K562 (cell line): ENCODE measurements at regions not wholly inside any gene's neighbourhood (a gene's known extent, or its start where the extent isn't known, plus 50 kb on each side); places are given as distances from the start of the nearest gene placed in this dataset.

ENCODE experiments used
- ATAC-seq: fragments of 200-7000 bp; cut with Tn5 transposase; 3 replicates; pipeline ENCODE4 v1.9.1; 2020; ENCODE audit warnings: moderate library complexity
- BruUV-seq: library from RNA; stranded (reverse); fragments of 400-500 nt; replicated peaks from 2 replicates; lab custom pipeline; 2021; lab: Mats Ljungman, UMichigan
- CTCF ChIA-PET: fragments of 300-600 bp; formaldehyde crosslinking; extraction: SDS; loops from one replicate; lab custom pipeline; 2021; ENCODE audit warnings: low intra/inter-chr PET ratio; lab: Yijun Ruan, JAX
- POLR2A ChIA-PET: fragments of 300-600, 350-650 bp; sonication (Branson Sonifier 250); formaldehyde crosslinking; extraction: SDS; loops from one replicate; lab custom pipeline; 2021; ENCODE audit warnings: antibody characterized with exemption, inconsistent platforms; lab: Yijun Ruan, JAX
- DNase-seq, 4 experiments: peaks; one replicate each; pipeline versions ENCODE4 v3.0.0 to v3.0.0-alpha.2; 2011 to 2018; ENCODE audit warnings: low spot score in 3 of 4, mixed read lengths in 3 of 4; ENCODE audit errors: extremely low read depth in 1 of 4
- FAIRE-seq: peaks from 2 replicates; lab custom pipeline; 2011; peaks lifted over from hg19 to GRCh38; lab: Jason Lieb, UNC
- H2AFZ ChIP-seq: 2 replicates; pipeline ENCODE4 v1.6.0; 2011; ENCODE audit warnings: low read depth, low read length, control low read depth, inconsistent platforms
- H3K27ac ChIP-seq: fragments of 200-600 bp; 3 replicates; pipeline ENCODE4 v1.8.0; 2011; ENCODE audit warnings: low read depth, mild to moderate bottlenecking, control low read depth, inconsistent platforms, low read length, moderate library complexity, mixed read lengths; ENCODE audit errors: extremely low read depth
- H3K27me3 ChIP-seq, 2 experiments: fragments of 300-600 bp in 1 of 2; 2 replicates in 1 of 2; 3 replicates in 1 of 2; pipeline versions ENCODE4 v1.6.0 to v1.8.0; 2011; ENCODE audit warnings: inconsistent platforms in 2 of 2, low read length in 2 of 2, mild to moderate bottlenecking in 1 of 2, mixed read lengths in 1 of 2, moderate library complexity in 1 of 2; ENCODE audit not compliant: control insufficient read depth in 2 of 2, insufficient read depth in 2 of 2
- H3K36me3 ChIP-seq: fragments of 300-600 bp; 3 replicates; pipeline ENCODE4 v1.8.0; 2011; ENCODE audit warnings: mild to moderate bottlenecking, low read length, inconsistent platforms; ENCODE audit not compliant: control insufficient read depth, insufficient read depth
- H3K4me1 ChIP-seq, 2 experiments: fragments of 200-600 bp in 1 of 2; replicated peaks in 1 of 2; 2 replicates in 1 of 2; 3 replicates in 1 of 2; pipeline versions ENCODE4 v1.5.1 to v1.8.0; 2011; ENCODE audit warnings: inconsistent platforms in 2 of 2, low read length in 2 of 2, mild to moderate bottlenecking in 1 of 2, mixed read lengths in 1 of 2, moderate library complexity in 1 of 2; ENCODE audit not compliant: control insufficient read depth in 2 of 2, insufficient read depth in 2 of 2
- H3K4me2 ChIP-seq: 2 replicates; pipeline ENCODE4 v1.6.1; 2011; ENCODE audit warnings: low read length, control low read depth, inconsistent platforms, mixed read lengths; ENCODE audit not compliant: insufficient read depth
- H3K4me3 ChIP-seq: fragments of 200-600 bp; sonication (generic), shearing (Covaris generic); 2 replicates; pipeline ENCODE4 v1.5.1; 2016; ENCODE audit warnings: control low read depth, inconsistent platforms
- H3K79me2 ChIP-seq: fragments of 200-600 bp; 3 replicates; pipeline ENCODE4 v1.8.0; 2011; ENCODE audit warnings: low read length, inconsistent platforms; ENCODE audit not compliant: control insufficient read depth, insufficient read depth
- H3K9ac ChIP-seq, 2 experiments: 2 replicates each; pipeline versions ENCODE4 v1.6.0 to v1.6.1; 2011; ENCODE audit warnings: low read depth in 2 of 2, low read length in 2 of 2, control low read depth in 1 of 2, inconsistent platforms in 1 of 2, mild to moderate bottlenecking in 1 of 2, mixed read lengths in 1 of 2; ENCODE audit not compliant: insufficient read depth in 1 of 2
- H3K9me1 ChIP-seq: one replicate; pipeline ENCODE4 v1.6.0; 2011; ENCODE audit warnings: inconsistent platforms, mild to moderate bottlenecking, low read length, moderate library complexity; ENCODE audit not compliant: control insufficient read depth, insufficient read depth
- H3K9me3 ChIP-seq: replicated peaks from 2 replicates; pipeline ENCODE4 v1.5.1; 2011; ENCODE audit warnings: low read depth, low read length, inconsistent platforms; ENCODE audit not compliant: control insufficient read depth, insufficient read depth
- H4K20me1 ChIP-seq: replicated peaks from 2 replicates; pipeline ENCODE4 v1.6.1; 2011; ENCODE audit warnings: low read length, inconsistent platforms, mixed read lengths; ENCODE audit not compliant: control insufficient read depth, insufficient read depth
- ARID1B ChIP-seq: fragments of 450-650 bp; IDR thresholded peaks from 2 replicates; pipeline ENCODE4 v1.6.1; 2016; ENCODE audit warnings: antibody characterized with exemption, mild to moderate bottlenecking, inconsistent platforms
- CBX8 ChIP-seq: fragments of 200-600 bp; sonication (generic); IDR thresholded peaks from 2 replicates; pipeline ENCODE4 v1.6.1; 2012; ENCODE audit warnings: borderline replicate concordance, mixed run types, low read depth, mild to moderate bottlenecking, moderate library complexity, mixed read lengths, low read length, control low read depth, inconsistent platforms; ENCODE audit not compliant: poor library complexity, severe bottlenecking; ENCODE audit errors: extremely low read depth
- MCM2 ChIP-seq: fragments of 450-650 bp; IDR thresholded peaks from 2 replicates; pipeline ENCODE4 v1.6.1; 2017; ENCODE audit warnings: low read depth, mild to moderate bottlenecking
- MEIS2 ChIP-seq: fragments of 450-650 bp; IDR thresholded peaks from 2 replicates; pipeline ENCODE4 v1.6.1; 2014; ENCODE audit warnings: mild to moderate bottlenecking; ENCODE audit not compliant: partially characterized antibody
- PHF21A ChIP-seq: fragments of 450-650 bp; IDR thresholded peaks from 2 replicates; pipeline ENCODE4 v1.6.1; 2017; ENCODE audit warnings: low read depth, borderline replicate concordance
- RNF2 ChIP-seq: sonication (generic); IDR thresholded peaks from 2 replicates; pipeline ENCODE4 v1.6.1; 2016
- SRSF7 ChIP-seq: fragments of 200-400 bp; formaldehyde crosslinking; optimal IDR thresholded peaks from 2 replicates; pipeline ENCODE3; 2017; ENCODE audit warnings: mild to moderate bottlenecking, low read depth, low read length
- ZFP36 ChIP-seq: fragments of 150-350 bp; IDR thresholded peaks from 2 replicates; pipeline ENCODE4 v1.6.1; 2018; ENCODE audit warnings: low read length, low read depth; ENCODE audit not compliant: partially characterized antibody
- ZNF184 ChIP-seq: sonication (generic); formaldehyde crosslinking; IDR thresholded peaks from 2 replicates; pipeline ENCODE4 v1.5.0; 2020; ENCODE audit warnings: missing genetic modification reagents
- WGBS: fragments of 100-300 bp; shearing (Covaris generic); methylation state at CpG from one replicate; pipeline ENCODE4 v1.1.6; 2016; ENCODE audit warnings: low coverage, mixed read lengths; ENCODE audit not compliant: insufficient coverage; ENCODE audit errors: missing lambda C conversion rate; 5-methylcytosine and 5-hydroxymethylcytosine counted together
- in situ Hi-C: fragments of 300-500 bp; cut with MboI; formaldehyde crosslinking; loops from 4 replicates; pipeline ENCODE4 v1.15.0; 2018; ENCODE audit warnings: inconsistent platforms, mixed read lengths
- intact Hi-C: fragments of 100-400 bp; cut with micrococcal nuclease; formaldehyde crosslinking; loops from 2 replicates; pipeline ENCODE4 v1.14.2; 2022
- TF ChIP-seq, protein P1 (sequence below): sonication (generic); formaldehyde crosslinking; IDR thresholded peaks from 2 replicates; pipeline ENCODE4 v1.9.0; 2022; ENCODE audit warnings: mild to moderate bottlenecking, missing genetic modification reagents

DNA sequence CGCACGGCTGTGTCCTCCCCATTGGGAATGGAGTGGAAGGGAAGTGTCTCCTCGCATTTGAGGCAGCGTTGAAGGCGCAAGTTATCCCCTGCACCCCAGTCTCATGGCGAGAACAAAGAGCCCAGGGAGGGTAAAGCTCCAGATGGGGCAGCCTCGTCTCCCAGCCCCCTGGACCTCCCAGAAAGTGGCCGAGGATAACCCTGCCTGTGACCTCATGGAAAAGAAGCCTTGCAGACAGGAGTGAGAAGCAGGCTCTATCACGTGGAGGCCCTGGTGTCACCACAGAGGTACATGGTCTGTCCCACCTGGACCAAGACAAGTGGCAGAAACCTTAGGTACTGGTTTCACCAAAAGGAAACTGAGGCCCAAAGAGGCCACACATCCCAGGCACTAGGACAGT, 134.8 kb upstream of the RPS6KA2 start:
- Histone ChIP-seq H3K4me2 (no peak overlapping the region), H3K79me2 (no peaks in the 10 kb centered on the region), H3K4me3 (no peak overlapping the region), H3K9me3 (no peaks in the 10 kb centered on the region), H3K27me3 (peaks cover 82% of the 10 kb centered on the region in 2 experiments), H2AFZ (no peak overlapping the region), H3K4me1 (peaks cover 0 to 7% of the 10 kb centered on the region in 2 experiments; a peak in 2 of 5 replicates), H4K20me1 (peaks cover 18% of the 10 kb centered on the region; the same call in 1 of the 2 replicates), H3K9ac (no peak overlapping the region), H3K9me1 (no peaks in the 10 kb centered on the region), H3K36me3 (no peaks in the 10 kb centered on the region), H3K27ac (no peak overlapping the region)
- BruUV-seq: no TSS peak
- ChIA-PET POLR2A (interaction anchor here (0.6 to 1.5 kb wide), 2 partner anchors 13 to 540 kb away, joined by 3 to 5 read pairs; no protein-coding TSS in a partner anchor), CTCF (no interaction called here)
- in situ Hi-C loops: loop anchor here (25.0 kb wide), 1 partner anchor 526 kb away; the partner anchor contains the start of gene UNC93A
- DNase-seq: no peak
- TF ChIP-seq ZNF184 (CRISPR knock-in tag) (no peak), MCM2 (no peak), ARID1B (no peak)
- TF ChIP-seq, protein P1, sequence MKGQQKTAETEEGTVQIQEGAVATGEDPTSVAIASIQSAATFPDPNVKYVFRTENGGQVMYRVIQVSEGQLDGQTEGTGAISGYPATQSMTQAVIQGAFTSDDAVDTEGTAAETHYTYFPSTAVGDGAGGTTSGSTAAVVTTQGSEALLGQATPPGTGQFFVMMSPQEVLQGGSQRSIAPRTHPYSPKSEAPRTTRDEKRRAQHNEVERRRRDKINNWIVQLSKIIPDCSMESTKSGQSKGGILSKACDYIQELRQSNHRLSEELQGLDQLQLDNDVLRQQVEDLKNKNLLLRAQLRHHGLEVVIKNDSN (CRISPR knock-in tag): peak; percentile 41
- FAIRE-seq: no peak
- intact Hi-C loops: no loop called here
- no peak for ATAC-seq
- under 1% methylated on average over 9 of the region's 9 CpGs for WGBS

DNA sequence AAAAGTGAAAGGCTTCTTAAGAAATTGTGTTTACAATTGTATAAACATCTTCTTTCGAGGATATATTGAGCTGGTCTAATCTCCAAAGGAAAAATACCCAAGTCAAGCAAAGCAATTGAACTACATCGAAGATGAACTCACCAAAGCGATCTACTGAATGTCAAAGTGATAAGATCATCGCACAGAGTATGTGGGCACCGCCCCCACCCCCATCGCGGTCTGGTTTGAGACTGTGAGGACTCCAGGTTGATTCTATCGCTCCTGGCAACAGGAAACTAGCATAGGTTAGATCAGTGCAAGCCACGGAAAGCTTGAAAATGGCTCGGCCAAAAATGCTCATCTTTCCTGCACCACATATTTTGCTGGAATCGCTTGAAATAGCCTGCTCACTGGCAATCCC, 133.2 kb upstream of the RPS6KA2 start:
- POLR2A ChIA-PET: no interaction called here
- Histone ChIP-seq H3K36me3 (no peaks in the 10 kb centered on the region), H2AFZ (no peak overlapping the region)
- no peak for DNase-seq
- no peak for TF ChIP-seq MEIS2
- peak; percentile 93 for TF ChIP-seq CBX8
- no peak for TF ChIP-seq SRSF7
- TF ChIP-seq PHF21A: no peak
- TF ChIP-seq RNF2: peak; percentile 48; the same call in 1 of the 2 replicates
- TF ChIP-seq ZFP36: peak; percentile 3
- TF ChIP-seq, all 486 proteins: peak for 3
- 0% methylated on average over 11 of the region's 11 CpGs for WGBS
- Histone ChIP-seq H3K9me3 (no peaks in the 10 kb centered on the region), H3K4me2 (no peak overlapping the region), H3K27me3 (peaks cover 79 to 80% of the 10 kb centered on the region in 2 experiments), H3K4me3 (no peak overlapping the region), H3K9me1 (no peaks in the 10 kb centered on the region), H3K4me1 (peaks cover 0 to 7% of the 10 kb centered on the region in 2 experiments; a peak in 2 of 5 replicates), H3K9ac (no peak overlapping the region), H3K79me2 (no peaks in the 10 kb centered on the region), H3K27ac (no peak overlapping the region), H4K20me1 (peaks cover 18% of the 10 kb centered on the region; the same call in 1 of the 2 replicates)
- BruUV-seq: no TSS peak
- in situ Hi-C loops (loop anchor here (25.0 kb wide), 1 partner anchor 527 kb away; the partner anchor contains the start of gene UNC93A), intact Hi-C loops (no loop called here)
- CTCF ChIA-PET: no interaction called here
- no peak for FAIRE-seq
- ATAC-seq: no peak
